Chondrocyte (in vitro differentiated cells): ENCODE measurements at regions not wholly inside any gene's neighbourhood (a gene's known extent, or its start where the extent isn't known, plus 50 kb on each side); places are given as distances from the start of the nearest gene placed in this dataset.

ENCODE experiments used
- DNase-seq: peaks from one replicate; pipeline ENCODE4 v3.0.0; 2021; ENCODE audit warnings: mixed read lengths, low spot score
- H3K27ac Mint-ChIP-seq: one replicate; pipeline ENCODE4 v1.8.0; 2021; ENCODE audit warnings: mild to moderate bottlenecking, moderate library complexity, mixed read lengths; ENCODE audit not compliant: unreplicated experiment
- H3K27me3 Mint-ChIP-seq: 2 replicates; pipeline ENCODE4 v1.8.0; 2021; ENCODE audit warnings: low read depth, mixed read lengths
- H3K36me3 Mint-ChIP-seq: 2 replicates; pipeline ENCODE4 v1.8.0; 2021; ENCODE audit warnings: low read depth, mixed read lengths
- H3K4me1 Mint-ChIP-seq: 2 replicates; pipeline ENCODE4 v1.8.0; 2021; ENCODE audit warnings: low read depth, mild to moderate bottlenecking, mixed read lengths
- H3K4me3 Mint-ChIP-seq: one replicate; pipeline ENCODE4 v1.8.0; 2021; ENCODE audit warnings: mild to moderate bottlenecking, moderate library complexity, mixed read lengths; ENCODE audit not compliant: unreplicated experiment
- H3K9me3 Mint-ChIP-seq: 2 replicates; pipeline ENCODE4 v1.8.0; 2021; ENCODE audit warnings: low read depth, mixed read lengths
- TF ChIP-seq, protein P1 (sequence below): fragments of 200-600 bp; sonication (generic); IDR thresholded peaks from 2 replicates; pipeline ENCODE4 v1.5.0; 2021; ENCODE audit warnings: antibody characterized with exemption, mild to moderate bottlenecking, moderate library complexity

DNA sequence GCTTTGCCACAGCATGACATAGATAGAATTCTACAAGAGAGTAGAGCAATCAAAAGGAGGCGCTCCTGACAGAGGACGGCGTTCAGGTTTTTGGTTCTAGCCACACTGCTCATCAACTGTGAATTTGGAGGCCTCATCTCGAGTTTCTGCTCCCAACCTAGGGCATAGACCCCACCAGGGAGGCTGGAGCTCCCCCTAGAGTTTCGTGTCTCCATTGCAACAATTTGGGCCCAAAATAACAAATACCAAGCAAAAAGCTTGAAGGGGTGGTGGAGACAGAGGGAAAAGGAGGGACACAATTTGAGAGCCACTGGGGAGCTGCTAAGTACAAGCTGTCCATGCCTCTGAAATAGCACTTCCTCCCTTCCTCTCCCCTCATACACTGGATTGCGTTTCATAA is 297.0 kb downstream of the GPATCH2 start:
- no peak for DNase-seq
- Mint-ChIP-seq H3K27me3 (peaks cover 15% of the 10 kb centered on the region), H3K4me1 (no peaks in the 10 kb centered on the region)

DNA sequence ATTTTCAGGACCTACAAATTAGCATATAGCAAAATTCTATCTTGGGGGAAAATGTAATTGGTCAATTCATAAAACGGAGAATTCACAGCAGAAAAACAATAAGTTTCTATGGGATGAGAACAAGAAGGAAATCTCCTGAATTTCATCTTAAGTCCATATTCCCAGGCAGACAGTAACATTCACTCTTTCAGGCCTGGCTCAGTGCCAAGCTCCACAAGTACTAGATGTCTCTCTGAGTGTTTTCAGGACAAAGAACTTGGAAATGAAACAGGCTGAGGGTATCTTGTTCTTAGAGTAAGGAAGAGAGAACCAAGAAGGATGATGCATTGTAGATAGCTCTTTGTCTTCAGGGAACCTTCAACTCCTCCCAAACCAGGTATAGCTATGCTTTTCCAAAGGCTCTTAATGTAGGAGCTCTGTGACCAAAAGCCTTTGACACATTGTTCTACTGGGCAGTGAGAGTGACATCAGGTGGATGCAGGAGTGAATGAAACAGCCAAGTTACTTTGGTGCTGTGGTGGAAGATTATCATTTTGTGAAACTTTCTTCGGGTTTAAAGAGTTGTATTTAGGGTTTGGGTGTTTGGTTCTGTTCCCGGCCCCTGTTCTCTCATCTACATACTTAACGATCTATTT is 298.3 kb downstream of the GPATCH2 start:
- TF ChIP-seq, protein P1, sequence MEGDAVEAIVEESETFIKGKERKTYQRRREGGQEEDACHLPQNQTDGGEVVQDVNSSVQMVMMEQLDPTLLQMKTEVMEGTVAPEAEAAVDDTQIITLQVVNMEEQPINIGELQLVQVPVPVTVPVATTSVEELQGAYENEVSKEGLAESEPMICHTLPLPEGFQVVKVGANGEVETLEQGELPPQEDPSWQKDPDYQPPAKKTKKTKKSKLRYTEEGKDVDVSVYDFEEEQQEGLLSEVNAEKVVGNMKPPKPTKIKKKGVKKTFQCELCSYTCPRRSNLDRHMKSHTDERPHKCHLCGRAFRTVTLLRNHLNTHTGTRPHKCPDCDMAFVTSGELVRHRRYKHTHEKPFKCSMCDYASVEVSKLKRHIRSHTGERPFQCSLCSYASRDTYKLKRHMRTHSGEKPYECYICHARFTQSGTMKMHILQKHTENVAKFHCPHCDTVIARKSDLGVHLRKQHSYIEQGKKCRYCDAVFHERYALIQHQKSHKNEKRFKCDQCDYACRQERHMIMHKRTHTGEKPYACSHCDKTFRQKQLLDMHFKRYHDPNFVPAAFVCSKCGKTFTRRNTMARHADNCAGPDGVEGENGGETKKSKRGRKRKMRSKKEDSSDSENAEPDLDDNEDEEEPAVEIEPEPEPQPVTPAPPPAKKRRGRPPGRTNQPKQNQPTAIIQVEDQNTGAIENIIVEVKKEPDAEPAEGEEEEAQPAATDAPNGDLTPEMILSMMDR = no peak
- H3K27ac Mint-ChIP-seq = no peak overlapping the region
- H3K27me3 Mint-ChIP-seq = peaks cover 10% of the 10 kb centered on the region
- H3K36me3 Mint-ChIP-seq = no peaks in the 10 kb centered on the region
- no peaks in the 10 kb centered on the region for H3K4me1 Mint-ChIP-seq
- H3K4me3 Mint-ChIP-seq = no peak overlapping the region
- no peak for DNase-seq
- no peaks in the 10 kb centered on the region for H3K9me3 Mint-ChIP-seq

More for the DNA sequence above, 297.0 kb downstream of the GPATCH2 start:
- Mint-ChIP-seq H3K36me3 (no peaks in the 10 kb centered on the region), H3K4me3 (no peak overlapping the region), H3K9me3 (no peaks in the 10 kb centered on the region), H3K27ac (no peak overlapping the region)
- TF ChIP-seq, protein P1 = peak; percentile 71

DNA sequence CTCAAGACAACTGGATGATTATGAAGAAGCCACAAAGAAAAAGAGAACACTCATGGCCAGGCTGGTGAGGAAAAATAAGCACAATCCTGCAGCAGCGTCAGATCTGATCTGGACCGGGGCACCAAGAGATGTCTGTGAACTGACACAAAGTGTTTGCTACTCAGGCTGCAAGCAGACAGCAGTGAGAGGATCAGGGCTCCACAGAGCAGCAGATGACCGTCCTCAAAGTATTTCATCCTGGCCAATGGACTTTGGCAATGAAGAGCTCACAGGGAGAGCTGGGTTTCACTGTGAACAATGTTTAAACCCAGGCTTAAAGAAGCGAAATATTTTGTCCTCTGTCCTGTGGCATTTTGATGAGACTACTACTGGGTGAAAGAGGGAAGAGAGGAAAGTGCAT is 299.2 kb downstream of the GPATCH2 start:
- Mint-ChIP-seq H3K36me3 (no peaks in the 10 kb centered on the region), H3K4me1 (no peaks in the 10 kb centered on the region), H3K27ac (no peak overlapping the region), H3K9me3 (no peaks in the 10 kb centered on the region), H3K27me3 (peaks cover 11% of the 10 kb centered on the region), H3K4me3 (no peak overlapping the region)
- TF ChIP-seq, protein P1 = no peak
- no peak for DNase-seq

DNA sequence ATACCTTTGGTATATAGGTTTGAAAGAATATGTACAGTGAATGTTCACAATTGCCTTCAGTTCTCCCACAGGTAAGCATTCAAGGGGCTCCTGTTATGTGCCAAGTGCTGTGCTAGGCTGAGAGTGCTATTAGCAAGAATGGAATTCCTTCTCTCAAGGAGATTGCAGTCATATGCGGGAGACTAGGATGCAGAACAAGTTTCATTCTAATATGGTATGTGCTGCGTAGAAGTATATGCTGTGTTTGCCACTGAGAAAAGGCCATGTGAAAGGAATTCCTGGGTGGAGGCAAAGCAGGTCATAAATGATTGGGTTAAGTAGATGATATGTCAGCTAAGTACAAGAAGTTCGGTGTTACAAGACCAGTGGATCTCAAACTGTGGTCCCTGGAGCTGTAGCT is 303.0 kb downstream of the GPATCH2 start:
- Mint-ChIP-seq H3K9me3 (no peaks in the 10 kb centered on the region), H3K27me3 (peaks cover 4% of the 10 kb centered on the region), H3K27ac (no peak overlapping the region), H3K4me3 (no peak overlapping the region), H3K36me3 (no peaks in the 10 kb centered on the region), H3K4me1 (no peaks in the 10 kb centered on the region)
- no peak for DNase-seq
- TF ChIP-seq, protein P1 = no peak

DNA sequence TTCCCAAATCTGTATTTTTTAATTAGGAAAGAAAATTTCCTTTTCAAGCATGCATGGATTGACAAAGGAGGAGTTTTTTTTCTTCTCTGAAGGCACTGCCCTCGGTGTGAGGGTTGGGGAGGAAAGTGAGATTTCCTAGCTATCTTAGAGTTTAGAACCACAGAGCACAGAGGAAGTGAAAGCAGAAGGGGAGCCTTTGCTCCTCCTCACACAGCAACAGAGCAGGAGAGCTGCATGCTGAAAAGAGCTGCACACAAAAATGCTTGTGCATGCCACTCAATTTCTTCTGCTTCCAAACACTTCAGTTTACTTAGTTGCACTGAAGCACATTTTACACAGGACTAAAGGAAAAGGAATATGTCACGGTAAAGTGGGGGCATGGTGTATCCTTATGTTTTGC is 308.1 kb downstream of the GPATCH2 start:
- DNase-seq = no peak
- H3K27me3 Mint-ChIP-seq = peaks cover 18% of the 10 kb centered on the region
- H3K4me3 Mint-ChIP-seq = no peak overlapping the region
- H3K36me3 Mint-ChIP-seq = no peaks in the 10 kb centered on the region
- no peak overlapping the region for H3K27ac Mint-ChIP-seq
- H3K4me1 Mint-ChIP-seq = no peaks in the 10 kb centered on the region
- TF ChIP-seq, protein P1 = no peak
- H3K9me3 Mint-ChIP-seq = no peaks in the 10 kb centered on the region
